ENCODE measurements at regions not wholly inside any gene's neighbourhood (a gene's known extent, or its start where the extent isn't known, plus 50 kb on each side); places are given as distances from the start of the nearest gene placed in this dataset.
"Not testable (repeated sequence)": the region's sequence is repeated elsewhere in the genome, so short reads cannot be mapped to it uniquely, and the experiment has no call there.

DNA sequence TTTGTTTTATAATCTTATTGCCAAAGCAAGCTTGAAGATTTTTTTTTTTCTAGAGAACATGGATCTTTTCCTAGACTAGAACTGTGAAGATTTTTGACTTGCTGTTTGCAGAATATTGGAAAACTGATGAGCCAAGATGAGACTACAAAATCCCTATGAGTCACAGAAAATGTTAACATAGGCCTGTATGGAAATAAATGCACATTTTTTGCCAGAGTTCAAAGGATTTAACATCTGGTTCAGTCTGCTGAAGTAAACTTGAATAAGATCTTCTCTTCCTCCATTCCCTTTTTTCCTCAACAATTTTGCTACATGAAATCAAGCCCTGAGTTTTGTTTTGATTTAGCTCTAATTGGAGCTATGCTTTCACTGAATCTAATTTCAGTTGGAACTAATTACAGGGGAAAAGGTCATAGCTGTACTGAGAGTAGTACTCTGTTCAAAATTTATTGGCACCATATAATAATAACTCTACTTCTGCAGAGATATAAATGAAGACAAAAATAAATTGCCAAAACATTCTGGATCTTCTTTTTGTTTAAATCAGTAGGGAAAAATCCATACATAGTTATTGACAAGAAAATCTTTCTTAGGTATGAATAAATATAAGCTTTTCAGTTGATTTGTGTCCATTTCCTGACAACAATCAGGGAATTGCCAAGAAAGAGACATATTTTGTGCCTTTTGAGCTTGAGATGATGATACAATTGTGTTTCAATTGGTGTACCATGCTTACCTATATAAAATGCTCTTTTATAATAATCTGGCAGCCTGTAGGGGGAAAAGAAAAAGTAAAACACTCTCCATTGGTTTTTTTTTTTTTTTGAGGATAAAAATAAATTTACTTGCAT is 387.5 kb upstream of the GOT2 start:
- no peak for DNase-seq

DNA sequence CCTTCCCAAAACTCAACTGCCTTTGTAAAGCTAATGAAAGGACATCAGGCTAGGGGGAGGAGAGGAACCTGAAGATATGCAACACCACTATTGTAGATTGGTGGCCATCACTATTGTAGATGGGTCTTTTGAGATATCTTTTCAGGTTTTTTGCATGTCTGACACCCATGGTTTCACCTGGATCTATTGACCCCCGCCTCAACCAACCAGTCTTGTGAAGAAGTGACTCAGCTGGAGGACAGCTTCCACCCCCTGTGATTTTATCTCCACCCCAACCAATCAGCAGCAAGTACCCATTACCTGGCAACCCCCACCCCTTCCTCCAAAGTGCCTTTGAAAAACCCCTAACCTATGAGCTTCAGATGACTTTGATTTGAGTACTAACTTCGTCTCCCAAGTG is 382.6 kb upstream of the GOT2 start:
- no peak for DNase-seq

DNA sequence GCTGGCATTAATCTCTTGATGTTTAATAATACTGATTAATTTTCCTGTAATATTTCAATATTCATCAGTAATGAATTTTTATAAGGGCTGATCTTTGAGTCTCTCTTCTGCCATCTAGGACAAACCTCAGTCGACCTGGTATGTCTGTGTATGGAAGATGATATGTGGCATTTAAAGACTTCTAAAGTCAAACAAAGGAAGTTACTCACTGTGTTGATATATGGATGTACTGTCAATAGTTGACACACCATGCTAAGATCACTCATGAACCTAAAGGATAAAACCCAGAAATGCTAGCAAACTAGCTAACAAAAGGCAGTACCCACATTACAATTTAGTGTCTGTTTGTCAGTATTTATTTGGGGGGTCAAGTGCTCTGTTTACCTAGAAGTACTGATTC is 380.7 kb upstream of the GOT2 start:
- no peak for DNase-seq

DNA sequence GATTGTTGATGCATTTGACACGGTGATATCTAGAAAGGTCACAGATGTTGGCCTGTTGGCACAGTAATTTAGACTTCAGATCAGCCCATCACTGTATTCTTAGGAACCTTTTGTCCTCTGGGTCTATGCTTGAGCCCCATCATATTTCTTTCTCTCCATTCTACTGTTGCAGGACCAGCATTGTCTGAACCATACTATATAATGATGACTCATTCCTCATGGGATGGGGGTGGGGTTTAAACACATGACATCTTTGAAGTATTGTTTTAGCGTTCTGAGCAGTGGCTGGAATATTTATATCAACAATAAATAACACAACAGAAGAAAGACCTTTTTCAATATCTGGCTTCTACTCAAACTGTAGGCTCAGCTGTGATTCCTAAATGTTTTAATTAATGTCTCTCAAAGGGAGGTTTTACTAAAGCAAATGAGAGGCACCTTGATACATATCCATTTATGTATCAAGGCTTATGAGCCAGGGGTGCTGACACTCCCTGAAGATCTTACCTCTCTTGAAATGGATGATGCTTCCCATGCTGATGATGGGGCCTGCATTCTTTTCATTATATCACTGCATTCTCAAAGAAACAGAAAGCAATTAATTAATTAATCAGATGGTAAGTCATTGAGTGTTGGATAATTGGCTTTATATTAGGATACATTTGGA is 379.0 kb upstream of the GOT2 start:
- DNase-seq, result no peak

- no peak for DNase-seq
Measured at GRCh38 chr16:59111280-59111679, 377.2 kb upstream of the GOT2 start.

- DNase-seq, result no peak
Measured at GRCh38 chr16:59108374-59108773, 374.3 kb upstream of the GOT2 start.

GRCh38 chr16:59096682-59097081 is 362.6 kb upstream of the GOT2 start:
- not testable (repeated sequence) for DNase-seq

DNA sequence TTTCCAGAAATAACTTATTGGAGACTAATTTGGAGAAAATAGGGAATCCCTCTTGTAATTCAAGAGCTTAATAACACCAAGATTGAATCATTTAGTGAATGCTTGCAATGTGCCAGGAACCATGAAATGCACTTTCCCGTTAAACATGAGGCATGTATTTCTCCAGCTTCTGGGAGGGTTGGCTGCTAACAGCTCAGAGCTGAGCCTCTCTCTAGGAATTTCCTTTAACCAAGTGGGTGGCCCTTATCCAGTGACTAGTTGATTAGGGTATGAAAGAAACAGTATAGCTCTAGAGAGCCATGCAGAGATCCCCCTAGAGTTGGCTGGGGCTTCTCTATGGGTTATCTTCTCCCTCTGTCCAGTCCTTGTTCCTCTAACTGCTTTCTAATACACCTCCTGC is 356.4 kb upstream of the GOT2 start:
- no peak for DNase-seq

- DNase-seq, result no peak
Measured at GRCh38 chr16:59088431-59088830, 354.3 kb upstream of the GOT2 start.

GRCh38 chr16:59087641-59088040 is 353.5 kb upstream of the GOT2 start:
- DNase-seq, result no peak

DNA sequence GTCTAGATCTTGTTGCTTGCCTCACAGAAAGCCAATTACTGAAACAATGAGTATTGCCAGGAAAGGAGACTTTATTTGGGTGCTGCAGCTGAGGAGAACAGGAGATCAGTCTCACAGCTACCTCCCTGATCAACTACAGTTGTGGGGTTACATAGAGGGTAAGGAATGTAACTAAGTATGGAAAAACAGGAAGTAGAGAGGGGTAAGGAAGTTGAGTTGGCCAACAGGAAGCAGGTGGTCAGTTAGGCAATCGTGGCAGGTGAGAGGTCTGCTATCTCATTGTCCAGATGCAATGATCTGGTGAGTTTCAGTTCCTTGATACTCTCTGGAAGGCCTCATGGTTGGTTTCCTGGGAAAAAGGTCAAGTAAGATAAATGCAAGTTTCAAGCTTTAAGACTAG is 333.1 kb upstream of the GOT2 start:
- DNase-seq, result no peak

DNA sequence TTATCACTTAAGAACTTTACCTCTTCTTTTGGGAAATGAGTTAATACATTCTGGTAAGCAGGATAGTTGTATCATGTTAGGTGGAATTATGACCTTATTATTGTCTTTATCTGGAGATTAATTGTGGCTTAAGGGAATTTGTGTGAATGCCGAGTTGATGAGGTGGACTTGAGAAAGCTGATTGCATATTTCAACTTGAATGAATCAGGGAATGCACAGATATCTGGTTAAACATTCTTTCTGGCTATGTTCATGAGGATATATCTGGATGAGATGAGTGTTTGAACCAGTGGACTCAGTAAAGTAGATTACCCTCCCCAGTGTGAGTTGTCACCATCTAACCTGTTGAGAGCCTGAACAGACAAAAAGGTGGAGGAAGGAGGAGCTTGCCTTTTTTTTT is 326.1 kb upstream of the GOT2 start:
- no peak for DNase-seq

DNA sequence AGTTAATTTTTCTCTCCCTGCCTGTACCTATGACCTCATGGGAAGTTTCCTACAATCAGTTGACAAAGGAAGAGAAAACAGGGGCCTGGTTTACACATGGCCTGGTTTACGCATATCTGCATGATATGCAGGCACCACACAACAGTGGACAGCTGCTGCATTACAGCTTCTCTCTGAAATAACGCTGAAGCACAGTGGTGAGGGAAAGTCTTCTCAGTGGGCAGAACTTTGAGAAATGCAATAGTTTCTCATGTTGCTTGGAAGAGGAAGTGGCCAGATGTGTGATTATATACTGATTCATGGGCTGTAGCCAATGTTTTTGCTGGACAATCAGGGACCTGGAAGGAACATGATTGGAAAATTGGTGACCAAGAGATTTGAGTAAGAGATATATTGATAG is 324.1 kb upstream of the GOT2 start:
- no peak for DNase-seq

GRCh38 chr16:59053911-59054310 is 319.8 kb upstream of the GOT2 start:
- no peak for DNase-seq

- no peak for DNase-seq
Measured at GRCh38 chr16:59052231-59052630, 318.1 kb upstream of the GOT2 start.

DNA sequence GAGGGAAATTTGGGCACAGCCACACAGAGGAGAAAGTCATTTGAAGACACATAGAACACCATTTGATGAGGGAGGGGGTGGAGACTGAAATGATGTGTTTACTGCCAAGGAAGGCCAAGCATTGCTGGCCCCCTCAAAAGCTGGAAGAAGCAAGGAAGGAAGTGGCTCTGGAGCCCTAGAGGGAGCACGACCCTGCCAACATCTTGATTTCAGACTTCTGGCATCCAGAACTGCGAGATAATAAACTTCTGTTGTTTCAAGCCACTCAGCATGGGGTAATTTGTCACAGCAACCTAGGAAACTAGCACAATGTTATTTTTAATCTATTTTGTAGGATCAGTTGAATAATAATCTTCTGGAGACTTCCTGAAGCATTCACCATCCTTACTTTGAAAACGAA is 314.8 kb upstream of the GOT2 start:
- DNase-seq, result no peak

GRCh38 chr16:59047114-59047513 is 313.0 kb upstream of the GOT2 start:
- no peak for DNase-seq

DNA sequence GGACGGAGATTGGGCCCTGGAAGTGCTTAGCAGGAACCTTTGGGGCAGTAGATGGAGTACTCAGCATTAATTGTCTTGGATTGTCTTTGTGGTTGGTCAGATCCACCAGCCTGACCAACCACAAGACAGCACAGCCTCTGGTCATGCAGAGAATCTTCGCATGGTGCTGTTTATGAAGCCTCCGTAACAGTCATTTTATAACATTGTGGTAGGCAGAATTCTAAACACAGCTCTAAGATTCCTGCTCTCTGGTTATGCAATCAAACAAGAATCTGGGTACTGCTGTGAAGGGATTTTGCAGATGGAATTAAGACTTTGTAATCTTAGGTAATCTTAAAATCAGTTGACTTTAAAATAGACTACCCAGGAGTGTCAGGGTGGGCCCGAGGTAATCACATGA is 312.2 kb upstream of the GOT2 start:
- DNase-seq, result no peak

DNA sequence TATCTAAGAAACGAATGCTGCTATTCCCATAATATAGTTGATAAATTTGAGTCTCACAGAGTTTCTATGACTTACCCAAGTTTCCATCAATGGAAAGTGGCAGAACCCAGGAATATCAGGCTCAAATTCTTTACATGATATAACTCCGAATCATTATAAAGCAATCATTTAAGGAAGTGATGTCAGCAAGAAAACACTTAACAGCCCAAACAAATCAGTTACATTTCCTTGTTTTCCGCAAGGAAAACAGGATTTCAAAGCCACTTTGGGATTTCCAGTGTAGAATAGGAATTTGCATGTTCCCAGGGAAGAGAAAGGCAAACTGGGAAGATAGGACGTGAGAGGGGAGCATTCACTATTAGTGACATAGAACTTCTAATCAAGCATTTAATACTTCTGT is 311.4 kb upstream of the GOT2 start:
- no peak for DNase-seq

DNA sequence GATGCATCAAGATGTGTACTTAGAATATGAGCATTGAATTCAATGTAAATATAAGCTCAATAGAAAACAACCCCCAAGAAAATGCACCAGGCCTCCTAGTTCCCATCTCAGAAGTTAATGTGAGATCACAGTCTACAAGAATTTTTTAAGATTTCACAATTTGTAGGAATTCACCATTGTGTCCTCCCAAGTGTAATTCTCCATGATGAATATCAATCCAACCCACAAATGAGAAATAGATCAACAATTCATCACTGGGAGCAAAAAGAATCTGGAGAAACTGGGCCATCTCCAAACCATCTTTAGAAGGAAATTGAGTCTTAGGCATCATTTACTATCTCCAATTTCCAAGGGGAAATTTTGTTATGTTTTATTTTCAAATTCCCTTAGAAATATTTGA is 310.5 kb upstream of the GOT2 start:
- DNase-seq, result no peak

DNA sequence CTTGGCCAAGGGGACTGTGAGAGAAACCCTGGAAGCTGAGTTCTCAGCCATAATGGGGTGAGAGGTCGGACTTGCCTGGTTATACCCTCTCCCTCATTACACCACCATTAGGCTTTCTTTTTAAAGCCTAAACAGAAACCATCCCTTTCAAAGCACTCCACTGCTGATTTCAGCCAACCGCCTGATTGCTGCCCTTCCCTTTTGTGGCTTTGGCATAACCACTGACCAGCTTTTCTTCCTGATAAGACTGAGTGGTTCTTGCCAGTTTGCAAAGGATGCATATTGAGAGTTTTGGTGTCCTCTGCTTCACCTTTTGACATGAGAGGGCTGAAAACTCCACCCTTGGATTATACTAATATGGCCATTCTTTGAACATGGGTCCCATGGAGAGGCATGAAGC is 308.2 kb upstream of the GOT2 start:
- no peak for DNase-seq

GRCh38 chr16:59039066-59039720 is 305.1 kb upstream of the GOT2 start:
- DNase-seq, result no peak

DNA sequence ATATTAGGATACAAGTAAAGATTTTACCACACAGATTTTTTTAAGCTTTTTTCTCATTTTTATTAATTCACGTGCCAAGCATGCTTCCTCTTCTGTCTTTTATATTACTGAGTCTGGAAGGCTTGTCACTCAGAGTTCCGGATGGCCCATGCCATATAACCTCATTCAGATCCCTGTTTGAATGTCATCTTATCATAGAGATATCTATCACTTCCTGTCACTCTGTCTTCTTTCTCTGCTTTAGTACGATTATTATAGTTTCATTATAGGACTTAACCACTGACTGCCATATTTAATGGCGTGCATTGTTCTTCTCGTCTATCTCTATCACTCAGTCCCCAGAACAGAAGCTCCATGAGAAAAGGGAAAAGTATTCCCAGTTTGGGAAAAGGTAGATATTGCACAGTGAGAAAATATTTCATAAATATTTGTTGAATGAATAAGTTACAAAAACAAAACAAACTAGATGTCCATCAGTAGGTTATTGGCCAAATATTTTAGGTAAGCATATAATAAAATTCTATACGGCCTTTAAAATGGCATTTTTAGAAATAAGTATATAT is 296.9 kb upstream of the GOT2 start:
- DNase-seq, result no peak

- DNase-seq, result no peak
Measured at GRCh38 chr16:59021751-59022150, 287.6 kb upstream of the GOT2 start.

Data from T-helper 9 cell (primary cell).